IPS DF 6.9 (cell line): ENCODE measurements at regions not wholly inside any gene's neighbourhood (a gene's known extent, or its start where the extent isn't known, plus 50 kb on each side); places are given as distances from the start of the nearest gene placed in this dataset.

ENCODE experiments used
- DNase-seq: peaks from one replicate; pipeline ENCODE4 v3.0.0-alpha.2; 2013; ENCODE audit warnings: low read depth, low spot score
- H3K27ac ChIP-seq: one replicate; pipeline ENCODE4 v1.5.1; 2013; ENCODE audit warnings: low read length, control low read depth
- H3K27me3 ChIP-seq: 2 replicates; pipeline ENCODE4 v1.6.1; 2013; ENCODE audit warnings: mild to moderate bottlenecking, low read length; ENCODE audit not compliant: control insufficient read depth, insufficient read depth
- H3K36me3 ChIP-seq: 2 replicates; pipeline ENCODE4 v1.6.1; 2013; ENCODE audit warnings: low read length; ENCODE audit not compliant: control insufficient read depth, insufficient read depth
- H3K4me1 ChIP-seq: 2 replicates; pipeline ENCODE4 v1.6.1; 2013; ENCODE audit warnings: low read length; ENCODE audit not compliant: control insufficient read depth, insufficient read depth
- H3K4me3 ChIP-seq: 2 replicates; pipeline ENCODE4 v1.5.1; 2013; ENCODE audit warnings: mild to moderate bottlenecking, low read length
- H3K9me3 ChIP-seq: 2 replicates; pipeline ENCODE4 v1.6.1; 2013; ENCODE audit warnings: low read length, inconsistent platforms; ENCODE audit not compliant: control insufficient read depth, insufficient read depth
- WGBS: extraction: QIAGEN DNeasy Blood & Tissue Kit; methylation state at CpG from one replicate; pipeline ENCODE4 v1.1.7; 2013; ENCODE audit warnings: mixed read lengths, missing lambda C conversion rate; ENCODE audit not compliant: insufficient read length, insufficient coverage; 5-methylcytosine and 5-hydroxymethylcytosine counted together

- Histone ChIP-seq H3K27me3 (no peaks in the 10 kb centered on the region), H3K27ac (no peak overlapping the region), H3K36me3 (no peaks in the 10 kb centered on the region), H3K4me1 (no peaks in the 10 kb centered on the region), H3K9me3 (no peaks in the 10 kb centered on the region), H3K4me3 (no peak overlapping the region)
- WGBS = no CpG with 5 or more reads among the region's 4 CpGs
- DNase-seq = no peak
Measured at GRCh38 chr9:26334706-26335105, 557.9 kb downstream of the CAAP1 start.

GRCh38 chr9:26331223-26331622 is 561.4 kb downstream of the CAAP1 start:
- no peak for DNase-seq
- H3K4me1 ChIP-seq = no peaks in the 10 kb centered on the region

GRCh38 chr9:26329974-26330373 is 562.6 kb downstream of the CAAP1 start:
- H3K4me1 ChIP-seq = no peaks in the 10 kb centered on the region
- DNase-seq = no peak
- no peak overlapping the region for H3K27ac ChIP-seq
- no CpG with 5 or more reads among the region's 3 CpGs for WGBS
- H3K36me3 ChIP-seq = no peaks in the 10 kb centered on the region
- no peaks in the 10 kb centered on the region for H3K27me3 ChIP-seq
- H3K9me3 ChIP-seq = no peaks in the 10 kb centered on the region
- no peak overlapping the region for H3K4me3 ChIP-seq

More at GRCh38 chr9:26331223-26331622, 561.4 kb downstream of the CAAP1 start:
- H3K27ac ChIP-seq = no peak overlapping the region
- no peaks in the 10 kb centered on the region for H3K9me3 ChIP-seq
- no peaks in the 10 kb centered on the region for H3K27me3 ChIP-seq
- no peaks in the 10 kb centered on the region for H3K36me3 ChIP-seq
- H3K4me3 ChIP-seq = no peak overlapping the region
- no CpG with 5 or more reads among the region's 3 CpGs for WGBS

- Histone ChIP-seq H3K36me3 (no peaks in the 10 kb centered on the region), H3K4me1 (no peaks in the 10 kb centered on the region), H3K27me3 (no peaks in the 10 kb centered on the region), H3K27ac (no peak overlapping the region), H3K4me3 (no peak overlapping the region), H3K9me3 (no peaks in the 10 kb centered on the region)
- DNase-seq = peak; percentile 47
- WGBS = no CpG with 5 or more reads among the region's 3 CpGs
Measured at GRCh38 chr9:26326563-26326962, 566.0 kb downstream of the CAAP1 start.

- Histone ChIP-seq H3K4me3 (no peak overlapping the region), H3K9me3 (no peaks in the 10 kb centered on the region), H3K27me3 (no peaks in the 10 kb centered on the region), H3K27ac (no peak overlapping the region), H3K36me3 (no peaks in the 10 kb centered on the region), H3K4me1 (no peaks in the 10 kb centered on the region)
- DNase-seq = no peak
Measured at GRCh38 chr9:26325444-26325829, 567.2 kb downstream of the CAAP1 start.

- no peaks in the 10 kb centered on the region for H3K9me3 ChIP-seq
- WGBS = no CpG with 5 or more reads among the region's 10 CpGs
Measured at GRCh38 chr9:26324786-26325443, 567.7 kb downstream of the CAAP1 start.

GRCh38 chr9:26321935-26322334 is 570.7 kb downstream of the CAAP1 start:
- no peak for DNase-seq
- H3K36me3 ChIP-seq = no peaks in the 10 kb centered on the region
- H3K27me3 ChIP-seq = no peaks in the 10 kb centered on the region
- no peak overlapping the region for H3K27ac ChIP-seq
- no CpG with 5 or more reads among the region's 3 CpGs for WGBS
- H3K4me3 ChIP-seq = no peak overlapping the region
- H3K4me1 ChIP-seq = no peaks in the 10 kb centered on the region
- no peaks in the 10 kb centered on the region for H3K9me3 ChIP-seq

More at GRCh38 chr9:26324786-26325443, 567.7 kb downstream of the CAAP1 start:
- H3K4me3 ChIP-seq = no peak overlapping the region
- H3K36me3 ChIP-seq = no peaks in the 10 kb centered on the region
- H3K27ac ChIP-seq = no peak overlapping the region
- no peaks in the 10 kb centered on the region for H3K27me3 ChIP-seq
- DNase-seq = no peak
- H3K4me1 ChIP-seq = no peaks in the 10 kb centered on the region

GRCh38 chr9:26319859-26320258 is 572.7 kb downstream of the CAAP1 start:
- H3K36me3 ChIP-seq = no peaks in the 10 kb centered on the region
- no peaks in the 10 kb centered on the region for H3K9me3 ChIP-seq
- H3K27ac ChIP-seq = no peak overlapping the region
- DNase-seq = no peak
- no peaks in the 10 kb centered on the region for H3K4me1 ChIP-seq
- H3K4me3 ChIP-seq = no peak overlapping the region
- no peaks in the 10 kb centered on the region for H3K27me3 ChIP-seq
- WGBS = no CpG with 5 or more reads among the region's 3 CpGs

- no peak for DNase-seq
- no CpG with 5 or more reads among the region's 1 CpG for WGBS
- no peak overlapping the region for H3K4me3 ChIP-seq
- H3K36me3 ChIP-seq = no peaks in the 10 kb centered on the region
- no peak overlapping the region for H3K27ac ChIP-seq
- H3K9me3 ChIP-seq = no peaks in the 10 kb centered on the region
- no peaks in the 10 kb centered on the region for H3K27me3 ChIP-seq
- H3K4me1 ChIP-seq = no peaks in the 10 kb centered on the region
Measured at GRCh38 chr9:26313108-26313507, 579.5 kb downstream of the CAAP1 start.

- no CpG with 5 or more reads among the region's 2 CpGs for WGBS
- no peak overlapping the region for H3K4me3 ChIP-seq
- no peaks in the 10 kb centered on the region for H3K4me1 ChIP-seq
- H3K36me3 ChIP-seq = no peaks in the 10 kb centered on the region
- no peaks in the 10 kb centered on the region for H3K9me3 ChIP-seq
- no peak for DNase-seq
- H3K27me3 ChIP-seq = no peaks in the 10 kb centered on the region
- H3K27ac ChIP-seq = no peak overlapping the region
Measured at GRCh38 chr9:26311463-26311995, 581.1 kb downstream of the CAAP1 start.

GRCh38 chr9:26310294-26310693 is 582.3 kb downstream of the CAAP1 start:
- Histone ChIP-seq H3K4me3 (no peak overlapping the region), H3K4me1 (no peaks in the 10 kb centered on the region), H3K9me3 (no peaks in the 10 kb centered on the region), H3K27me3 (no peaks in the 10 kb centered on the region), H3K36me3 (no peaks in the 10 kb centered on the region), H3K27ac (no peak overlapping the region)
- WGBS = no CpG with 5 or more reads among the region's 3 CpGs
- no peak for DNase-seq
